ENCODE measurements at regions not wholly inside any gene's neighbourhood (a gene's known extent, or its start where the extent isn't known, plus 50 kb on each side); places are given as distances from the start of the nearest gene placed in this dataset.

GRCh38 chr15:38706956-38707355 lies 142.3 kb upstream of the RASGRP1 start:
- Histone ChIP-seq H3K27me3 (ENCODE audit: control insufficient read depth, insufficient read depth, low read length) (no peaks in the 10 kb centered on the region), H3K4me1 (ENCODE audit: control insufficient read depth, insufficient read depth, low read length) (peaks cover 24% of the 10 kb centered on the region), H3K9me3 (ENCODE audit: control insufficient read depth, insufficient read depth, low read length) (no peaks in the 10 kb centered on the region), H3K4me3 (ENCODE audit: low read depth, low read length) (no peak overlapping the region), H3K36me3 (ENCODE audit: control insufficient read depth, insufficient read depth, low read length) (no peaks in the 10 kb centered on the region), H3K9ac (ENCODE audit: low read depth, low read length) (no peak overlapping the region)

DNA sequence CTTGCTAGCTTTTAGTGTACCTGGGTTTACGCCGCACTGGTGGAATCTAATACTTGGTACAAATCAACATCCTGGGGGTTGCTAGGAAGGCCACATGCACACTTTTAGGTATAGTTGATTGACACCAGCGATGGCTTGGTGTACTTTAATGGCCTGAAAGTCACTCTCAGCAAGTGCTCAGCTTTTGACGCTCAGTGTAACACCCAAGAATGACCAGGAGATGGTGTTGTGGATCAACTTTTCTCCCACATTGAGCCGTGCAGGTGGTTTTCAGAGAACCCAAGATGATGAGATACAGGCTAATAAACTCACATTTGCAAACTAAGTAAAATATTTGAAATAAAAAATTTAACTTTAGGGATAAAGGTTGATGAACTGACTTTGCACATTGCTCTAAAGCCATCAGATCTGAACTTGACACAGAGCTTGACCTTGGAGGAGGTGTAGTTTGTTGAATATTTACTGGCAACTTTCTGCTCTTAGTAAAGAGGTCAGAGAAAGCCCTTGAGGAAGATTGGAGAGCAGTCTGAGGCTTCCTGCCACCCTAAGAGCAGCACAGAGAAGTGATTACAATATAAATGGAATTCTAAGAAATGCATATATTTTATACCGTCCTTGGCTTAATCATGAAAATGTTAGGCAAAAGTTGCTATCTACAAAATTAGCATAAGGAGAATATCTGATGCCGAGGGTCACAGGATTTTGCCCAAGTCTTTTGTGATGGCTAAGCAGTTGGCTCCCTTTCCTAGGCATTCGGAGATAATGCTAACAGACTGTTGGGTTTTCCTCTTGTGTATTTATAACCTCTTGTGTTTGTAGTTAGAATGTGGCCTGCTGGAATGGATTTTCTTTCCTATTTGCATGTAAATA lies 143.4 kb upstream of the RASGRP1 start:
- Histone ChIP-seq H3K36me3 (ENCODE audit: control insufficient read depth, insufficient read depth, low read length) (no peaks in the 10 kb centered on the region), H3K4me1 (ENCODE audit: control insufficient read depth, insufficient read depth, low read length) (peaks cover 18% of the 10 kb centered on the region), H3K27me3 (ENCODE audit: control insufficient read depth, insufficient read depth, low read length) (no peaks in the 10 kb centered on the region), H3K4me3 (ENCODE audit: low read depth, low read length) (no peak overlapping the region), H3K9me3 (ENCODE audit: control insufficient read depth, insufficient read depth, low read length) (no peaks in the 10 kb centered on the region), H3K9ac (ENCODE audit: low read depth, low read length) (no peak overlapping the region)

- H3K27me3 ChIP-seq (ENCODE audit: control insufficient read depth, insufficient read depth, low read length) = no peaks in the 10 kb centered on the region
- peaks cover 18% of the 10 kb centered on the region for H3K4me1 ChIP-seq (ENCODE audit: control insufficient read depth, insufficient read depth, low read length)
- no peak overlapping the region for H3K4me3 ChIP-seq (ENCODE audit: low read depth, low read length)
- H3K36me3 ChIP-seq (ENCODE audit: control insufficient read depth, insufficient read depth, low read length) = no peaks in the 10 kb centered on the region
- H3K9ac ChIP-seq (ENCODE audit: low read depth, low read length) = no peak overlapping the region
- H3K9me3 ChIP-seq (ENCODE audit: control insufficient read depth, insufficient read depth, low read length) = no peaks in the 10 kb centered on the region
These were observed 144.1 kb upstream of the RASGRP1 start for GRCh38 chr15:38708672-38709180.

DNA sequence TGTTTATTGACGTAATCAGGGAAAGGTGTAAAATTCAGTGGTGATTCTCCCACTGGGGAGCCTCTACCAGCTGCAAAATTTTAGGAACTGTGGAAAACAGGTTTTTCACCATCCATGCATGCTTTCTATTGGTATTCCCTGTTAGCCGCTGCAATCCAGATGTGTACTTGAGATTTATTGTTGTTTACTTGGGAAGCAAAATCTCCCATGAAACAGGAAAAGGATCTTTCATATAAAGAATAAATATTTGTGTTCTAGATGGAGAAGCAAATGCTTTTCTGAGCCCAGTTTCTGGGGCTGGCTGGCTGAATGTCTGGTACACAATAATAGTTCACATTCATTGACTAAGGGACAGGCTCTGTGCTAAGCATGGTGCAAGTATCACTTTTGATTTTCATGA lies 144.6 kb upstream of the RASGRP1 start:
- peaks cover 18% of the 10 kb centered on the region for H3K4me1 ChIP-seq (ENCODE audit: control insufficient read depth, insufficient read depth, low read length)
- H3K9me3 ChIP-seq (ENCODE audit: control insufficient read depth, insufficient read depth, low read length) = no peaks in the 10 kb centered on the region
- no peaks in the 10 kb centered on the region for H3K36me3 ChIP-seq (ENCODE audit: control insufficient read depth, insufficient read depth, low read length)
- no peak overlapping the region for H3K9ac ChIP-seq (ENCODE audit: low read depth, low read length)
- no peak overlapping the region for H3K4me3 ChIP-seq (ENCODE audit: low read depth, low read length)
- H3K27me3 ChIP-seq (ENCODE audit: control insufficient read depth, insufficient read depth, low read length) = no peaks in the 10 kb centered on the region

GRCh38 chr15:38714309-38715072 lies 149.9 kb upstream of the RASGRP1 start:
- Histone ChIP-seq H3K9me3 (ENCODE audit: control insufficient read depth, insufficient read depth, low read length) (no peaks in the 10 kb centered on the region), H3K27me3 (ENCODE audit: control insufficient read depth, insufficient read depth, low read length) (no peaks in the 10 kb centered on the region), H3K4me1 (ENCODE audit: control insufficient read depth, insufficient read depth, low read length) (no peaks in the 10 kb centered on the region), H3K4me3 (ENCODE audit: low read depth, low read length) (no peak overlapping the region), H3K9ac (ENCODE audit: low read depth, low read length) (no peak overlapping the region), H3K36me3 (ENCODE audit: control insufficient read depth, insufficient read depth, low read length) (no peaks in the 10 kb centered on the region)

DNA sequence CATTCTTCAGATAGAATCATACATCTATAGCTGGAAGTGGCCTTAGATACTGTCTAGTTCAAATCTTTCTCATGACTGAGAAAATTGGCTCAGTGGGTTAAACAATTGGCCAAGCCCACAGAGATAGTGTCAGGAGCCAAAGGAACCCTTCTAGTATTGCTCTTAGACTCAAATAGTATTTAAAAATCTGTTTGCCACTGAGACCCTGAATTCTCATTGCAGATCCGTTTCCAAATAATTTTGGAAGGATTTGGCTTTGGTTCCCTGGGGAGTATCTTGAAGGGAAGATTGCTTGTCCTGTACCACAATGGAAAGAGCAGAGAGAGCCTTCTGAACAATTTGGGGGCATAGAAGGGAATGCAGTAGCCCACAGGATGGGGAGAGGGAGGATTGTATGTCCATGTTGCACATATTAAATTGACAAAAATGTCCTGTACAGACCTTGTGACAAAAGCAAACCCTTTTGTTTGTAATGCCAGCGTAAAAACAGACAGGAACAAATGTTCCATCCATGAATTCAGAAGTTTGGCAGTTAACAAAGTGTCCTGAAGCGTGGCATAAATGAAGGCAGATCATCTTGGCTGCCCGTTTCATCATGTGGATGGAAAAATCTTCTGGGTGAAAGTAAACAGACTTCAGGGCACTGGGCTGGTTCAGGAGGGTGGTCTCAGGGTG lies 156.4 kb upstream of the RASGRP1 start:
- Histone ChIP-seq H3K9me3 (ENCODE audit: control insufficient read depth, insufficient read depth, low read length) (no peaks in the 10 kb centered on the region), H3K27me3 (ENCODE audit: control insufficient read depth, insufficient read depth, low read length) (no peaks in the 10 kb centered on the region), H3K9ac (ENCODE audit: low read depth, low read length) (no peak overlapping the region), H3K4me1 (ENCODE audit: control insufficient read depth, insufficient read depth, low read length) (no peaks in the 10 kb centered on the region), H3K4me3 (ENCODE audit: low read depth, low read length) (no peak overlapping the region), H3K36me3 (ENCODE audit: control insufficient read depth, insufficient read depth, low read length) (no peaks in the 10 kb centered on the region)

GRCh38 chr15:38721568-38721945 lies 156.9 kb upstream of the RASGRP1 start:
- Histone ChIP-seq H3K36me3 (ENCODE audit: control insufficient read depth, insufficient read depth, low read length) (no peaks in the 10 kb centered on the region), H3K9me3 (ENCODE audit: control insufficient read depth, insufficient read depth, low read length) (no peaks in the 10 kb centered on the region), H3K4me3 (ENCODE audit: low read depth, low read length) (no peak overlapping the region), H3K27me3 (ENCODE audit: control insufficient read depth, insufficient read depth, low read length) (no peaks in the 10 kb centered on the region), H3K4me1 (ENCODE audit: control insufficient read depth, insufficient read depth, low read length) (no peaks in the 10 kb centered on the region), H3K9ac (ENCODE audit: low read depth, low read length) (no peak overlapping the region)

DNA sequence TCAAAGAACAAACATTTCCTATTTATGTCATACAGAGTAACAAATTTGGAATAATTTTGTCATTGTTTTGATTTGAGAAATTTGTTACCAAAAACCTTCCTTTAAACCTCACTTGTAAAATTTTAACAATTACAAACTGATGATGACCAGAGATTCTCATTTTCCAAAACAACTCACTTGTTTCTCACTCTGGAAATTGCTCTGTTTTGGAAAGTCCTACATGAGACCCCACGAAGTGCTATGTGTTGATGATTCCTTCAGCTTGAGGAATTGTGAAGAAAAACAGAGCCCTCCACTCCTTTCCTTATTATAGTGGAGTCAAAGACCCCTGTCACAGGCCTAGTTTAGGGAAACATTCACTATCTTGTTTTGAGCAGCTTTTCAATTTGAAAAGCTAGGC lies 157.6 kb upstream of the RASGRP1 start:
- Histone ChIP-seq H3K9me3 (ENCODE audit: control insufficient read depth, insufficient read depth, low read length) (no peaks in the 10 kb centered on the region), H3K9ac (ENCODE audit: low read depth, low read length) (no peak overlapping the region), H3K4me1 (ENCODE audit: control insufficient read depth, insufficient read depth, low read length) (no peaks in the 10 kb centered on the region), H3K4me3 (ENCODE audit: low read depth, low read length) (no peak overlapping the region), H3K27me3 (ENCODE audit: control insufficient read depth, insufficient read depth, low read length) (no peaks in the 10 kb centered on the region), H3K36me3 (ENCODE audit: control insufficient read depth, insufficient read depth, low read length) (no peaks in the 10 kb centered on the region)

DNA sequence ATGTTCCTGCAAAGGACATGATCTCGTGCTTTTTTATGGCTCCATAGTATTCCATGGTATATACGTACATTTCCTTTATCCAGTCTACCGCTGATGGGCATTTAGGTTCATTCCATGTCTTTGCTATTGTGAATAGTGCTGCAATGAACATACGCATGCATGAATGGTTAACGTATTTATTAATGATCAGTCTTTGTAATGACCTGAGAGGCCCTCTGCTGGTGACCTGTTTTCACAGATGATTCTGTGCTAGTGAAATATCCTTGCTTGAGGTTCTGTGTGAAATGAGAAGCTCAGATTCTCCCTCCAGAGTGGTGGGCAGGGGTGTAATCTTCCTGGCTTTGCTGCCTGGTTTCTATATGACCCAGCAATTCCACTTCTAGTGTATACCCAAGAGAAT lies 160.2 kb upstream of the RASGRP1 start:
- no peaks in the 10 kb centered on the region for H3K36me3 ChIP-seq (ENCODE audit: control insufficient read depth, insufficient read depth, low read length)

GRCh38 chr15:38726187-38726586 lies 161.6 kb upstream of the RASGRP1 start:
- H3K36me3 ChIP-seq (ENCODE audit: control insufficient read depth, insufficient read depth, low read length) = no peaks in the 10 kb centered on the region

More for the DNA sequence above, 160.2 kb upstream of the RASGRP1 start:
- H3K4me3 ChIP-seq (ENCODE audit: low read depth, low read length) = no peak overlapping the region
- no peaks in the 10 kb centered on the region for H3K9me3 ChIP-seq (ENCODE audit: control insufficient read depth, insufficient read depth, low read length)
- H3K4me1 ChIP-seq (ENCODE audit: control insufficient read depth, insufficient read depth, low read length) = no peaks in the 10 kb centered on the region
- no peak overlapping the region for H3K9ac ChIP-seq (ENCODE audit: low read depth, low read length)
- H3K27me3 ChIP-seq (ENCODE audit: control insufficient read depth, insufficient read depth, low read length) = no peaks in the 10 kb centered on the region

DNA sequence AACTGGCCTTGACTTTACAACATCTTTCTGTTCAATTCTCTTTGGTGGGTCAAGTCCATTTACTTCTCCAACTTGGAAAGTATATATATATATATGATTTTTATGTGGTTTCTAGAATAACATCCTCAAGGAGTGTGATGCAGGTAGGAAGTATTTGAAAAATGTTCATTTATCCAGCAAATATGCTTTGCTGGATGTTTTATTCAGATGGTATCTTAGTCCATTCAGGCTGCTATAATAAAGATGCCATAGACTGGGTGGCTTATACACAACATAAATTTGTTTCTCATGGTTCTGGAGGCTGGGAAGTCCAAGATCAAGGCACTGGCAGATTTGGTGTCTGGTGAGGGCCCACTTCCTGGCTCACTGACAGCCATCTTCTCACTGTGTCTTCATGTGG lies 168.7 kb upstream of the RASGRP1 start:
- Histone ChIP-seq H3K4me3 (ENCODE audit: low read depth, low read length) (no peak overlapping the region), H3K36me3 (ENCODE audit: control insufficient read depth, insufficient read depth, low read length) (no peaks in the 10 kb centered on the region), H3K9ac (ENCODE audit: low read depth, low read length) (no peak overlapping the region), H3K27me3 (ENCODE audit: control insufficient read depth, insufficient read depth, low read length) (no peaks in the 10 kb centered on the region), H3K4me1 (ENCODE audit: control insufficient read depth, insufficient read depth, low read length) (no peaks in the 10 kb centered on the region), H3K9me3 (ENCODE audit: control insufficient read depth, insufficient read depth, low read length) (no peaks in the 10 kb centered on the region)

More at GRCh38 chr15:38726187-38726586, 161.6 kb upstream of the RASGRP1 start:
- Histone ChIP-seq H3K4me1 (ENCODE audit: control insufficient read depth, insufficient read depth, low read length) (no peaks in the 10 kb centered on the region), H3K4me3 (ENCODE audit: low read depth, low read length) (no peak overlapping the region), H3K9me3 (ENCODE audit: control insufficient read depth, insufficient read depth, low read length) (no peaks in the 10 kb centered on the region), H3K27me3 (ENCODE audit: control insufficient read depth, insufficient read depth, low read length) (no peaks in the 10 kb centered on the region), H3K9ac (ENCODE audit: low read depth, low read length) (no peak overlapping the region)
